ENCODE measurements at regions not wholly inside any gene's neighbourhood (a gene's known extent, or its start where the extent isn't known, plus 50 kb on each side); places are given as distances from the start of the nearest gene placed in this dataset.

DNA sequence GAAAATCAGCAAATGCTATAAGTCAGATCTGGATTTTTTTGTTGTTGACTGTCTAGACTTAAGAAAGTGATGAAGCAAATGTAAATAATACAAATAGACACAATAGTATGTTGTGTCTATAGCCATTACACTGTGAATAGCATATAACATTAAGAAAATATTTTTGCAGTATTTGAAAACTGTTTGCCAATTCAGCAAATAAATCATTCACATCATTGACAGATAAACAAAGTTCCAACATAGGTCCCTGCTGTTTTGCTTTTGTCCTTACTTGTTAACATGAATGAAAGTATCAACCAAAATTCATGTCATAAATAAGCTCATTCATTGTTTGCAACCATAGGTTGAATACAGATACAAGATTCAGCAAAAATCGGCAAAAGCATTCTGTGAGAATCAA, 200.5 kb downstream of the KIF20B start:
- Histone ChIP-seq H3K9me3 (no peaks in the 10 kb centered on the region), H3K36me3 (no peaks in the 10 kb centered on the region), H3K27me3 (no peaks in the 10 kb centered on the region), H3K4me3 (no peak overlapping the region), H3K27ac (no peak overlapping the region), H3K4me1 (no peaks in the 10 kb centered on the region)
- TF ChIP-seq, protein P1, sequence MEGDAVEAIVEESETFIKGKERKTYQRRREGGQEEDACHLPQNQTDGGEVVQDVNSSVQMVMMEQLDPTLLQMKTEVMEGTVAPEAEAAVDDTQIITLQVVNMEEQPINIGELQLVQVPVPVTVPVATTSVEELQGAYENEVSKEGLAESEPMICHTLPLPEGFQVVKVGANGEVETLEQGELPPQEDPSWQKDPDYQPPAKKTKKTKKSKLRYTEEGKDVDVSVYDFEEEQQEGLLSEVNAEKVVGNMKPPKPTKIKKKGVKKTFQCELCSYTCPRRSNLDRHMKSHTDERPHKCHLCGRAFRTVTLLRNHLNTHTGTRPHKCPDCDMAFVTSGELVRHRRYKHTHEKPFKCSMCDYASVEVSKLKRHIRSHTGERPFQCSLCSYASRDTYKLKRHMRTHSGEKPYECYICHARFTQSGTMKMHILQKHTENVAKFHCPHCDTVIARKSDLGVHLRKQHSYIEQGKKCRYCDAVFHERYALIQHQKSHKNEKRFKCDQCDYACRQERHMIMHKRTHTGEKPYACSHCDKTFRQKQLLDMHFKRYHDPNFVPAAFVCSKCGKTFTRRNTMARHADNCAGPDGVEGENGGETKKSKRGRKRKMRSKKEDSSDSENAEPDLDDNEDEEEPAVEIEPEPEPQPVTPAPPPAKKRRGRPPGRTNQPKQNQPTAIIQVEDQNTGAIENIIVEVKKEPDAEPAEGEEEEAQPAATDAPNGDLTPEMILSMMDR (IDR thresholded peaks at IDR 0.05): no peak
- 85 to 89% methylated on average over 1 of the region's 1 CpG for WGBS, 2 donors
- DNase-seq: no peak
- no peak for FAIRE-seq
- intact Hi-C loops (cut with DNase I): no loop called here
- ATAC-seq: no peak

DNA sequence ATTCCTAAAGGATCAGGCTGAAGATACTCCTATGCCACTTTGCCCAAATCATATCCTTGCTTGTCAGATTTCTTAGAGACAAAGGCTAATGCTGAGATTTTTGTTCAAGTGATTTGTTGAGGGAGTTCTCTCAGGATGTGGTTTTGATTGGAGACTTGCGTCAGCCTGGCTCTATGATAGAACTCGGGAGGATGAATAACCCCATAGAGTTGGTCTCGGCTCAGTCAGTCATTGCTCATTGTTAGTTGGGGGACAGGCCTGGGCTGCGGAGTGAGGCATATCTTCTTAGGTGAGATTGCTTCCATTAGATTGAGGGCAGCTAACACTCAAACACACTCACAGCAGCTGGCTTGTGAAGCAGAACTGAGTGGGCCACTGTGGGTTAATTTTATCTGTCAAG, 203.4 kb downstream of the KIF20B start:
- DNase-seq: no peak

DNA sequence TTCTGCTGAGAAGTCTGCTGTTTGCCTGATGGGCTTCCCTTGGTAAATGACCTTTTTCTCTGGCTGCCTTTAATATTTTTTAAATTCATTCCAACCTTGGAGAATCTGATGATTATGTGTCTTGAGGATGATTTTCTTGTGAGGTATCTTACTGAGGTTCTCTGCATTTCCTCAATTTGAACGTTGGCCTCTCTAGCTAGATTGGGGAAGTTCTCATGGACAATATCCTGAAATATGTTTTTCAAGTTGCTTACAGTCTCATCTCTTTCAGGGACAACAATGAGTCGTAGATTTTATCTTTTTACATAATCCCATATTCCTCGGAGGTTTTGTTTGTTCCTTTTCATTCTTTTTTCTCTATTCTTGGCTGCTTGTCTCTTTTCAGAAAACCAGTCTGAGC, 208.4 kb downstream of the KIF20B start:
- TF ChIP-seq, protein P1 (IDR thresholded peaks at IDR 0.05): no peak
- no peaks in the 10 kb centered on the region for H3K27me3 ChIP-seq
- H3K36me3 ChIP-seq: no peaks in the 10 kb centered on the region
- H3K27ac ChIP-seq: no peak overlapping the region
- ATAC-seq (no peak), FAIRE-seq (no peak), DNase-seq (no peak)
- H3K4me3 ChIP-seq: no peak overlapping the region
- H3K4me1 ChIP-seq: no peaks in the 10 kb centered on the region
- intact Hi-C loops (cut with DNase I): no loop called here
- 53 to 57% methylated on average over 3 of the region's 3 CpGs for WGBS, 2 donors
- no peaks in the 10 kb centered on the region for H3K9me3 ChIP-seq

More for the DNA sequence above, 203.4 kb downstream of the KIF20B start:
- Histone ChIP-seq H3K4me1 (no peaks in the 10 kb centered on the region), H3K27me3 (no peaks in the 10 kb centered on the region), H3K36me3 (no peaks in the 10 kb centered on the region), H3K9me3 (no peaks in the 10 kb centered on the region), H3K27ac (no peak overlapping the region), H3K4me3 (no peak overlapping the region)
- intact Hi-C loops (cut with DNase I): no loop called here
- TF ChIP-seq, protein P1 (IDR thresholded peaks at IDR 0.05): no peak
- FAIRE-seq: no peak
- ATAC-seq: no peak
- WGBS, 2 donors: 62 to 82% methylated on average over 4 of the region's 4 CpGs

DNA sequence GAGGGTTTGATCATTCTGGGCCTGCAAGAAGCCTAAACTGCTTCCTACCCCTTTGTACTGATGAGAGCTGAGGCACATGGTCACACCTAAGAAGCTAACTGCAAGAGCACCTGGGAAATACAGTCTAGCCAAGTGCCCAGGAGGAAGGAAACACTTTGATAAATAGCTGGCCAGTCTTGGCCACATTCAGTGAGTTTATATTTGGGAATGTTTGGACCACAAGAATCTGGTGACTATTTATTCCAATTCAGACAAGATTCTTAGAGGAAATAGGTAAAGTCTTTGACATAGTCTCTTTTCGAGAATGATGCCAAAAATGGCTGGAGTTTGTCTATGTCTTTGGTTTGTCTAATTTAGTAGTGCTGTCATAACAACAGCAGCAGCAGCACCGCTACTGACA, 213.6 kb downstream of the KIF20B start:
- intact Hi-C loops (cut with DNase I): no loop called here

DNA sequence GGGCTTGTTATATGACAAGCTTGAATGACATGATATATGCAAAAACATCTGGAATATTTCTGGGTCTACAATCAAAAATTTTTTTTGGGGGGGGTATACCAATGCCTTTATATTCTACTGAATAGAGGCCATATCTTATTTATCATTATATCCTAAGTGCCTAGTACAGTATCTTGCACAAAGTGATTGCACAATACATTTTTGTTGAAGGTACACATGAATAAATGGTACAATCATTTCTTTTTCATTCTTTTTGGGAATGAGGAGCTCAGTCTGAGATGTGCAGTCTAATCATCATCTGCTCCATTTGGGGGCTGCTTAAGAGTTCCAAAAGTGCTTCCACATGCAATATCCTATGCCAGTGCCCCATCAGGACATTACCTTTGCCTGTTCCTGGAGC, 214.6 kb downstream of the KIF20B start:
- no peaks in the 10 kb centered on the region for H3K4me1 ChIP-seq
- no peak overlapping the region for H3K27ac ChIP-seq
- no peaks in the 10 kb centered on the region for H3K9me3 ChIP-seq
- no peak overlapping the region for H3K4me3 ChIP-seq
- intact Hi-C loops (cut with DNase I): no loop called here
- FAIRE-seq (no peak), ATAC-seq (no peak), DNase-seq (no peak)
- TF ChIP-seq, protein P1 (IDR thresholded peaks at IDR 0.05): no peak
- H3K27me3 ChIP-seq: no peaks in the 10 kb centered on the region
- no peaks in the 10 kb centered on the region for H3K36me3 ChIP-seq

More for the DNA sequence above, 213.6 kb downstream of the KIF20B start:
- Histone ChIP-seq H3K36me3 (no peaks in the 10 kb centered on the region), H3K27me3 (no peaks in the 10 kb centered on the region), H3K9me3 (no peaks in the 10 kb centered on the region), H3K4me3 (no peak overlapping the region), H3K27ac (no peak overlapping the region), H3K4me1 (no peaks in the 10 kb centered on the region)
- WGBS, 2 donors: 64 to 67% methylated on average over 2 of the region's 2 CpGs
- TF ChIP-seq, protein P1 (IDR thresholded peaks at IDR 0.05): no peak
- no peak for DNase-seq
- FAIRE-seq: no peak
- ATAC-seq: no peak
